ENCODE measurements at regions not wholly inside any gene's neighbourhood (a gene's known extent, or its start where the extent isn't known, plus 50 kb on each side); places are given as distances from the start of the nearest gene placed in this dataset.

DNA sequence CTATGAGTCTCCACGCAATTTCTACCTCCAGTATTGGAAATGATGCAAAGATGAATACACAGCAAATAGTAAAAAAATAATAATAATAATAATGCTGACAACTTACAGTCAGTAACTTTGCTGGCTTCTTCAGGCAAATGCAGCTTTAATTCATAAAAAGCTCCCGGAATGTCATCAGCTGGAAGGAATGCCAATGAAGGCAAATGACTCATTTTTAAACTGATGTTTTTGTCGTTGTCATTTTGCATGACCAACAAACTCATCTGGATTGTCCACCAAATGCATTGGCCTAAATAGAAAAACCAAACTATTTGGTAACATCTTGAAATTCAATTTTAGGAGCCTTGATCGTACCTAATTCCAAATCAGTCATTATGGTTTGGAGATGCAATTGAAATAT, 217.1 kb downstream of the ALDH8A1 start:
- DNase-seq (ENCODE audit: low read depth, low spot score) = no peak
- in situ Hi-C loops (cut with HindIII; ENCODE audit: low pct_unique_long_range_greater_than_20kb, low sequenced_read_pairs) = no loop called here

DNA sequence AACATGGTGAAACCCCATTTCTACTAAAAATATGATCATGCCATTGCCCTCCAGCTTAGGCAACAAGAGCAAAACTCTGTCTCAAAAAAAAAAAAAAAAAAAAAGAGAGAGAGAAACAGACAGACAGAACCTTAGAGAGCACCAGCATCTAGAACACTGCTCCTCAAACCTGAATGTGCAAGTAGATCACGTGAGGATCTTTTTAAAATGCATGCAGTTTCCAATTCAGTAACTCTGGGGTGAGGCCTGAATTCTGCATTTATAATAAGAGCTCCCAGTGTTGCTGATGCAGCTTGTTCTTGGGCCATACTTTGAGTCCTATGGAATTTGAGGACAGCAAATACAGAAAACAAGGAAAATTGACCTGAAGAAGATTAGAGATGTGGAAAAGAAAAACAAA, 218.3 kb downstream of the ALDH8A1 start:
- DNase-seq (ENCODE audit: low read depth, low spot score) = no peak
- in situ Hi-C loops (cut with HindIII; ENCODE audit: low pct_unique_long_range_greater_than_20kb, low sequenced_read_pairs) = no loop called here

DNA sequence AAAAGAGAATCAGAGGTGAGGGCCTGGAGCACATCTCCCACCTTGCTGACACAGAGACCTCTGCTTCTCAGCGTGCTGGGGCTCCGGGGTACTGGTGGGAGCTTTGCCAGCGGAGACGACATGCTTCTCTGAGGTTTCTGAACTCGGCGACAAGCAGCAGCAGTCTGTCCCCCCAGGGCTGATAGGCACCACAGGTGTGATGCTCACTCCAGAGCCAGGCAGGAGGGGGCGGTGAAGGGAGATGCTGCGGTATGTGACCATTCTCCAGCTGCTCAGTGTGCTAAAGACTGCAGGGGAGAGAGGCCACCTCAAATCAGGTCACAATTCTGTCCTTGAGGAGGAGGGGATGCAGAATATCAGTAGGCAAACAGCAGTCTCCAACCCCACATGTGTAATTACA, 219.9 kb downstream of the ALDH8A1 start:
- in situ Hi-C loops (cut with HindIII; ENCODE audit: low pct_unique_long_range_greater_than_20kb, low sequenced_read_pairs) = no loop called here
- DNase-seq (ENCODE audit: low read depth, low spot score) = no peak

DNA sequence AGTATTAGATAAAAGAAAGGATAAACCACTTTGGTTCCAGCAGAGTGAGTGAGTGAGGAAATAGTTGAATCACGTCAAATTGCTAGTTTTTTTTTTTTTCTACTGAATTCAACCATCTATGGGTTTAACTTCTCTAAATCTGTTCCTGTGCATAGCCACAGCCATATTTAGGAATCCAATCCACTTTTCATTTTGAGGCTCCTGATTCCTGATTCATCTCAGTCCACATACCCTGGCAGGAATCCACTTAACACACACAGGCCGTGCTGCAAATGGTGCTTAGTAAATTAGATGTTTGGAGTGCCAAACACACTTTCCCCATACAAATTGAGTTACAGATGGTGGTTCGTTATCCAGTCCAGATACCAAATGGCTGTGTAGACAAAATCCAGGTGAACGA, 220.3 kb downstream of the ALDH8A1 start:
- DNase-seq (ENCODE audit: low read depth, low spot score) = no peak
- in situ Hi-C loops (cut with HindIII; ENCODE audit: low pct_unique_long_range_greater_than_20kb, low sequenced_read_pairs) = loop anchor here (5.0 kb wide), 1 partner anchor 93 kb away; no protein-coding TSS in a partner anchor

DNA sequence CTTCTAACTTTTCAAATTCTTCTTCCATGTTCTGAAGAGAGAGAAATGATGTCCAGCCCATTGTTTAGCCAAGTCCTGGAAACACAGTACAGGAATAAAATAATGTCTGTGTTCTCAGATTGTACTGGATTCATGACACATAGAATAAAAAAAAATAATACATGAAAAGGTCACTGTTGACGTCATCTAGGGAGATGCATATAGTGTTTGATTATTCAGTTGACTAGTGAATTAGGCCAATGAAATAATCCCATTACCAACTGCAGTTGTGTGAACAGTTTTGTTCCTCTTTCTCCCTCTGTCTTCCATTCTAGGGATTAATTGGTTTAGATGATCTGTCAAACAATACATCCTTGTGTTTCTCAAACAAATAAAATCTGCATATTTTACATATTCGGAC, 222.8 kb downstream of the ALDH8A1 start:
- DNase-seq (ENCODE audit: low read depth, low spot score) = peak; percentile 98
- in situ Hi-C loops (cut with HindIII; ENCODE audit: low pct_unique_long_range_greater_than_20kb, low sequenced_read_pairs) = loop anchor here (5.0 kb wide), 1 partner anchor 95 kb away; no protein-coding TSS in a partner anchor

DNA sequence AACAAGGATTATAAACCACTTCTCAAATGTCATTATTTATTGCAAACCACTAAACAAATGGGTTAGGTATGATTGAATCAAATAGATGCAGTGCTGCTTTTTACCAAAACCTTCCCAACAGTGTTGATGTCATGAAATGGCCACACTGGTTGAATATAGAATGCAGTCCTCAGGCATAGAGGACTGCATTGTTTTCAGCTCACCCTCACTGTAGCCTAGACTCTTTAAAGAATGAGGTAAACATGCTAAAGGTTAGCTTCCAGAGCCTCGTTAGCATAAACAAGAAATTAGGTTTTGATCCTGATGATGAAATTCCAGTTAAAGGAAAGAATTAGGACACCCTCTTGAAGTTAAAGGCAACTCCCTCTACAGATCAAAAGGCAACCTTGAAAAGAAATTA, 224.3 kb downstream of the ALDH8A1 start:
- peak; percentile 66 for DNase-seq (ENCODE audit: low read depth, low spot score)
- in situ Hi-C loops (cut with HindIII; ENCODE audit: low pct_unique_long_range_greater_than_20kb, low sequenced_read_pairs) = loop anchor here (5.0 kb wide), 1 partner anchor 97 kb away; no protein-coding TSS in a partner anchor

DNA sequence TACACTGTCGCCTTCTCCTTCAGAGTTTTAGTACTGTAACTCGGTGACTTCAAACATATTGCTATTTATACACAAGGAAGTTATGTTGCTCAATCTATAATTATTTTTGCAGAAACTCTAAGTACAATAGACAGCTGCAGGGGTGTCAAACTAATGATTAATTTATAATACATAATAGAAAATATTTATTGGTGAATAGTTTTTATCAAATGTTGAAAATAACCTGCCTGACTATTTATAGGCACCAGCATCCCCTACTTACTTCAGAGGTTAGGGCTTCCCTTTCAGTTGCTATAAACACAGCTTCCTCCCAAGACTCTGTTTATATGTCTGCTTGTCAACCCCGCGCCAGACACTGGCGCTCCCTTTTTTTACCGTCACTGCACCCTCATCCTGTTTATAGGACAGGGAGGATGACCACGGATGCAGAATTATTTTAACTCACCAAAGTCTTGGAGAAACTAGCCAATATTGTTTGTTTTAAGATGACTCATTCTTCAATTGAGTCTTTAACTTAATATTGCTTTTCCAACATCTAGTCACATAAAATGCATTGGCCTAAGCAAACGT, 225.0 kb downstream of the ALDH8A1 start:
- in situ Hi-C loops (cut with HindIII; ENCODE audit: low pct_unique_long_range_greater_than_20kb, low sequenced_read_pairs) = loop anchor here (5.0 kb wide), 1 partner anchor 97 kb away; no protein-coding TSS in a partner anchor
- no peak for DNase-seq (ENCODE audit: low read depth, low spot score)

DNA sequence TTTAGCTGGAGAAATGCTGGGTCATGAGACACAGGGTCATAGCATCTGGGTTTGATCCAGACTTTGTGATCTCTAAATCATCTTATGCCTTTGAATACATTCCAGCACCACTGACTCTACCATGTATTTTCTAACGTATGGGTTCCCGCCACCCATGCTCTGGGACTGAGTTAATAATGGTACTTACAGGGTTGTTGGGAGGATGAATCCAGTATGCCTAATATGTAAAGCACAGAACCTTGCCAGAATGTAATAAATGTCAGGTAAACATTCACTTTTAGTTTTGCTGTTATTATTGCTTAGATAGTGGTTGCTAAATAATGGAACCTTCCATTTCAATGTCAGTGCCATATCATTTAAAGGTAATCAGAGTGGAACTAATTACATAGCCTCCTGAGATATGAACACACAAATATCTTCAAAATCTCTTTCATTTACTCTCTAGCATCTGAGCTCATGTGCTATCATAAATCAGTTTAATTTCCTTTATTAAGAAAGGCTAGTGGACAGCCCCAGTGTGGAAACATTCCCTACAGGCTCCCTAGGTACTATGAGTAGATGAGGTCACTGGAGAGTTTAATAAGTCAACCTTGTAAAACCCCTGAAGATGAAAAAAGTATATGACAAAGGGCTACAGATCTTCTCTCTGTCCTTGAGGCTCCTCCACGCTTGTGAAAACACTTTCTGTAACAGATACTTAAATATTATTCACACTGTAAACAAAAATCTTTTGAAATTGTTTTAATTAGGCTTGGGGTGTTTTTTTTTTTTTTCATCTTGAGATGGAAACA, 226.6 kb downstream of the ALDH8A1 start:
- peak; percentile 91 for DNase-seq (ENCODE audit: low read depth, low spot score)
- in situ Hi-C loops (cut with HindIII; ENCODE audit: low pct_unique_long_range_greater_than_20kb, low sequenced_read_pairs) = no loop called here

DNA sequence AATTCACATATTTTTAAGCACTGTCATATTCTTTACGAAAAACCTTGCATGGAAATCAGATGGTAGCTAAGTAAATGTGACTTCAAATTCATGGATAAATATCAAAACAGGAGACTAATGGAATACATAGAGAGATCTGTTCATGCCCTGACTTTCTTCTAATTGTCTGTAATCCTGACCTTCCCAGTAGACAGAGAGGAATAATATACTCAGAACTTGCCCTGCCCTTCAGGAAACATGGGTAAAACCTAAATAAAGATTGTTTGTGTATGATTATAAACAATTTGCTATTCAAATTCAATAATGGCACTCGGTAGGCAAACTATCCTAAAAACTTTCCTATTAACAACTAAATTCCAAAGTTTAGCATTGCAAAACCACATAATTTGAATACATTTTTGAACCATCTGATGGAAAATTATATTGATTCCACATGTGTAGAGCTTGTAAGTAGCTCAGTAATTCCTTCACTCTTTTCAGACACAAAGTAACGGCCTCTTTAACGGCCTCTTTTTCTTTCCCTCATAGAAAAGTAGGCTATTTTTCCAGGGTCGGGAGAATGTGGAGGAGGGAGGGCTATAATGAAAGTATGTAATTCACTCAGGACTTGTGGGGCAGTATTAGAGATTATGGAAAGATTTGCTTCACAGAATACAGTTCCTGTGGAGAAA, 227.6 kb downstream of the ALDH8A1 start:
- in situ Hi-C loops (cut with HindIII; ENCODE audit: low pct_unique_long_range_greater_than_20kb, low sequenced_read_pairs) = no loop called here
- peak; percentile 24 for DNase-seq (ENCODE audit: low read depth, low spot score)

DNA sequence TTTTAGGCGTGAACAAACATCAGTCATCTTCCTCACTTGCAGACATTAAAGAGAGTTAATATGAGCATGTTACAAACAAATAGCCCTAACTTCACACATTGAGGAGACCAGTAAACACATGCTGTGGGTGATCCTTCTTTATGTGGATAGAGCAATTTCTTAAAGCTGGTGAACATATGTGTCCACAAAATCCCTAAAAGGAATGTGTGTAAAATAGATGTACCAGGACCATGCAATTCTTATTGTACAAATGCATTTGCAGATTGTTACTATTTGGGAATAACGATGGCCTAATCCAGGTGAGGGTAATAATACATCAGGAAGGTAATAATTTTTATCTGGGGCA, 228.9 kb downstream of the ALDH8A1 start:
- in situ Hi-C loops (cut with HindIII; ENCODE audit: low pct_unique_long_range_greater_than_20kb, low sequenced_read_pairs) = no loop called here
- no peak for DNase-seq (ENCODE audit: low read depth, low spot score)

DNA sequence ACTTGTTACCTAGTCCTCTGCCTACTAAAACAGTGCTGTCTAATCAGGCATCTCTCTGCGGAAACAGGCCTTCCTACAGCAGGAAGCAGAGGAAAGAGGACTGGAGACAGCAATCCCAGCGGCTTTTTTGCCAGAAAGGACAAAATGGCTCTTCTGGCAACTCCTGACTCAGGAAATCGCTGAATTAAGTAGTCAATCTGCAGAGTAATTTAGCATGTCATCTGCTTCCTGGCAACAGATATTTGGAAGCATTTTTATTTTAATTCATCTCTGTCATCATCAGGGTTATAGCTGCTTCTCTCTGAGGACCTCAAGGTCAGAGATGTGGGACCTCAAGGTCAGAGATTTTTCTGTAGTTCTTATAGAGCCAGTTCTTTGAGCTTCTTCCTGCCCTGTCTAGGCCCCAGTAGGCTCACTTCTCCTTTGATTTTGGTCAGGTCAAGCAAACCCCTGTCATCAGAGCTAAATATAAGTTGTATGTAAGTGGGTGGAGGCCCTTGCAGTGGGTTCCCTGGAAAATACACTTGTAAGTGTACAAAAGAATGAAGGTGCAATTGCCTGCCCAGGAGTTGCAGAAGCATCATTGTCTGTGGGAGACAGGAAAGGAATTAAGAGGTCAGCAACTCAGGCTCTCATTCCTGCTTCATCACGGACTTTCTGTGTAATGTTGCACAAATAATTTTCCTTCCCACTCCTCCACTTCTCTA, 229.4 kb downstream of the ALDH8A1 start:
- DNase-seq (ENCODE audit: low read depth, low spot score) = no peak
- in situ Hi-C loops (cut with HindIII; ENCODE audit: low pct_unique_long_range_greater_than_20kb, low sequenced_read_pairs) = no loop called here

DNA sequence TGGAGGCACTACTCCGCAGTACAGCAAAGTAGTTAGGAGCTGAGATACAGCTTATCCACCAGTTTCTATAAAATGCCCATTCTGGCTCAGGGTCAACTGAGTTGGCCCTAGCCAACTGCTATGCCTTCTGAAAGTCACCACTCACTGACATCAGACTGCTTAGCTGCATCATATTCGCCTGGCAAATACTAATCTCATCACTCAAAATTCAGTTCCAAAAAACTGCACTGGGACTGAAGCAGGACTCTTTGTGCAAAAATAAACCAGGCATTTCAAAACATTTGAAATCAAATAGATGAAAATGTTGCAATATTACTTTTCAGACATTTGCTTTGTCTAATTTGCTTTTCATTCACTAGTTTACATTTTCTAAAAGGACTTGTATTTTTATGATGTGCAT, 230.0 kb downstream of the ALDH8A1 start:
- DNase-seq (ENCODE audit: low read depth, low spot score) = no peak
- in situ Hi-C loops (cut with HindIII; ENCODE audit: low pct_unique_long_range_greater_than_20kb, low sequenced_read_pairs) = no loop called here

DNA sequence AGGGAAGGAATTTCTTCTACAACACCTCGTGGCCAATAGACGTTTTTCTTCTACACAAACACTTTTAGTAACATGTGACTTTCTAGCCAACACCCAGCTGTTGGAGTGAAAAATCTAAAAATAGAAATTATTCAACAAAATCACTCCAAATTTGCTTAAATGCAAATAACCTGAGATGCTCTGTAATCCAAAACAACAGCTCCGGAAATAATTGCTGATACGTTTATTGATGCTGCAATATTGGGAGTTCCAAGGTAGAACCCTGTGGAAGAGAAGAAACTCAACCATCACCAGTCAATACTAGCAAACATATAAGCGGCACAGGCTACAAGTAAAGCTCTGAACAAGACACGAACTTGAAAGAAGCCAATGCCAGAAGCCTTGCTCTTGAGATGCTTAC, 230.6 kb downstream of the ALDH8A1 start:
- DNase-seq (ENCODE audit: low read depth, low spot score) = no peak
- in situ Hi-C loops (cut with HindIII; ENCODE audit: low pct_unique_long_range_greater_than_20kb, low sequenced_read_pairs) = no loop called here

DNA sequence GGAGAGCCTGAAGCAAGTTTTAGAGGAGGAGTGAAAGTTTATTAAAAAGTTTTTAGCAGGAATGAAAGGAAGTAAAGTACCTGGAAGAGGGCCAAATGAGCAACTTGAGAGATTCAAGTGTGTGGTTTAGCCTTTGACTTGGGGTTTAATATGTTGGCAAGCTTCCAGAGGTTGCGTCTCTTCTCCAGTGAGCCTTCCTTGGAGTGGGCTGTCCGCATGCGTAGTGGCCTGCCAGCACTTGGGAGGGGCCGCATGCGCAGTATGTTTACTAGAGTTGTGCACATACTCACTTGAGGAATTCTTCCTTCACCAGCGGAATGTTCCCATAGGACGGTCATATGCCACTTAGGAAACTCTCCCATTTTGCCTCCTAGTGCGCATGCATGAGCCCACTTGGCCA, 235.2 kb downstream of the ALDH8A1 start:
- no peak for DNase-seq (ENCODE audit: low read depth, low spot score)
- in situ Hi-C loops (cut with HindIII; ENCODE audit: low pct_unique_long_range_greater_than_20kb, low sequenced_read_pairs) = no loop called here

DNA sequence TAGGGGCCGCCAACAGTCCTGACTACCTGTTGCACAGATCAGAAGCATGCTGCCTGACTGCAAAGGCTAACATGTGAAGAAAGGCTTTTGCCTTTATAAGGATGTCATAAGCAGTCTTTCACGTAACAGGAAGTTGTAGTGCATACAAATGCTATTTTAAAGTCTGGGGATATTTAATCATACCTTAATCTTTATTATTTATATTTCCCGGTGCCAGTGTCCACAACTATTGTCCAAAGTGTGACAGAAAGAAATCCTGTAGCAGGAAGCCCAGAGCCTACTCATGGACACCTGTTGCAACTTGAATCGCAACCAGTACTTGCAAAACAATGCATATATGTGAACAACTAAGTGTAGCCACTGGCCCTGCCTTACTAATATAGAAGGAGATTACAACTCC, 235.8 kb downstream of the ALDH8A1 start:
- in situ Hi-C loops (cut with HindIII; ENCODE audit: low pct_unique_long_range_greater_than_20kb, low sequenced_read_pairs) = no loop called here
- no peak for DNase-seq (ENCODE audit: low read depth, low spot score)

DNA sequence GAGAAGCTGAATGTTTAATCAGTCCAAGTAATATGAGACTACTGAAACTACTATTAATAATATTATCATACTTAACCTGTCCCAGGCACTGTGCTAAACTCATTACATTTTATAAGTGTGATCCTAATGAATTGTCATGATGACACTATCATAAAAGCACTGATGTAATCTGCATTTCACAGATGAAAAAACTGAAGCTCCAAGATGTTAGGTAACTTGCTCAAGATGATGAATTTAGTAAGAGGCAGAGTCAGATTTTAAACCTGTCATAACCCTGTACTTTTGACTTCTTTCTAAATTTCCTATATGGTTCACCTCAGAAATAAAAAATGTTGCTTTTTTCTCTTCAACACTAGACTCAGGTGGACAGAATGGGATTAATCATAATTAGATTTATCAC, 237.6 kb downstream of the ALDH8A1 start:
- no peak for DNase-seq (ENCODE audit: low read depth, low spot score)
- in situ Hi-C loops (cut with HindIII; ENCODE audit: low pct_unique_long_range_greater_than_20kb, low sequenced_read_pairs) = no loop called here

DNA sequence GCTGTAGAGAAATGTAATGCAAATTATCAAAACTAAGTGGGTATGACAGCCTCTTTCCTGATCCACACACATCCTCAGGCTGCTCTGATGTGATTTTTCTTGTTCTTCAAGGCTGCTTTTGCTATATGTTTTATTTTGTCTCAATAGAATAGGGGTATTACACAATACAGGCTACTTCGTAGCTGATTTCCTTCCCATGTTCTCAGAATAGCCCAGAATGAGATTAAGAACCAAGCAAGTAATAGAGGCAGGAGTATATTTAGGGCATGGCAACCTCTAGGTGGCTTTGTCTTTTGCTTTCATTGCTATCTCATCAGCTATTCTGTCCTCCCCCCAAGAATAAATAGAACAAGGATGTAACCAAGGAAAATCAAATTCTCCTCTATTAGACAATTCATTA, 241.8 kb downstream of the ALDH8A1 start:
- in situ Hi-C loops (cut with HindIII; ENCODE audit: low pct_unique_long_range_greater_than_20kb, low sequenced_read_pairs) = no loop called here

DNA sequence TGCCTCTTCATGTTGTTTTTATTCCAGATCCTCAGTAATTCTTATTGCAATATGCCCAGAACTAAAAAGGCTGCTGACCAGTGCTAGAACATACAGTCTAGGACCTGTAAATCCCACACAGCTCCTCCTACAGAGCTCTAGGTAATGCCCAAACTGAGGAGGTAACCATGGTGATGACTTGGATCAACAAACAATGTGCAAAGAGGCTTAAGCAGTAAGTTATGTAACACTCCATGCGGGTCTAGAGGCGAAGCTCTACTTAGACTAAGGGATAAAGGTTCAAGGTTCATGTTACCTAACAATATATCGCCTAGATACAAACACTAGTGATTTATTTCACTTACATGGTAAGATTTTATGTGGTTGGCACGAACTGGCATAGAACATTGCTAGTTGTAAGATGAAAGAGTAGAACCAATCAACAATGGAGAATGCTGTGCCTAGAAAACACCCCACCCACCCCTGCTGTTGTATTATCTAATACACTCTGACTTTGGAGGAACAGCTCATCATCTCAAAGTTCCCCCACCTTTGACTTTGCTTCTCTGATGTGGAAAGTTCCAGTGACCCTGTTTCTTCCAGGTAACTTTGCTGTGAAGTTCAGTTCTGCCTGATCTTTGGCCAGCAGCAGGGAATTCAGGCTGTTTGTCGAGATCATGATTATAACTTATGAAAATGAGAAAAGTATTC, 242.4 kb downstream of the ALDH8A1 start:
- in situ Hi-C loops (cut with HindIII; ENCODE audit: low pct_unique_long_range_greater_than_20kb, low sequenced_read_pairs) = no loop called here
- DNase-seq (ENCODE audit: low read depth, low spot score) = no peak

More for the DNA sequence above, 241.8 kb downstream of the ALDH8A1 start:
- no peak for DNase-seq (ENCODE audit: low read depth, low spot score)

Measured in SK-MEL-5 (cell line).